Thoracic aorta (tissue), 2 donors: ENCODE measurements at regions not wholly inside any gene's neighbourhood (a gene's known extent, or its start where the extent isn't known, plus 50 kb on each side); places are given as distances from the start of the nearest gene placed in this dataset.

Experiments
- ATAC-seq: fragments of 150-250 bp; one replicate; pipeline ENCODE4 v1.8.0; 2017; ENCODE audit warnings: low read depth; ENCODE audit not compliant: insufficient number of reproducible peaks, low FRiP score
- DNase-seq: peaks from one replicate; pipeline ENCODE4 v3.0.0-alpha.2; 2020; ENCODE audit warnings: low spot score
- H3K27ac ChIP-seq, 2 donors: fragments of 200-600 bp; sonication (generic); 1 replicate in 1 of 2; 2 replicates in 1 of 2; pipeline ENCODE4 v1.5.1; 2016; ENCODE audit warnings: mild to moderate bottlenecking in 2 of 2, moderate library complexity in 2 of 2
- H3K27me3 ChIP-seq: fragments of 200-600 bp; sonication (generic); replicated peaks from 2 replicates; pipeline ENCODE4 v1.6.0; 2016; ENCODE audit warnings: mild to moderate bottlenecking; ENCODE audit not compliant: insufficient read depth
- H3K36me3 ChIP-seq: fragments of 200-600 bp; sonication (generic); one replicate; pipeline ENCODE4 v1.5.1; 2016
- H3K4me1 ChIP-seq, 2 donors: fragments of 200-600 bp; sonication (generic); 1 replicate in 1 of 2; 2 replicates in 1 of 2; pipeline versions ENCODE4 v1.5.1 to v1.6.0; 2016; ENCODE audit warnings: low read depth in 2 of 2, mild to moderate bottlenecking in 1 of 2; ENCODE audit not compliant: control insufficient read depth in 1 of 2
- H3K4me3 ChIP-seq: fragments of 200-600 bp; sonication (generic); 2 replicates; pipeline ENCODE4 v1.5.1; 2016; ENCODE audit warnings: mild to moderate bottlenecking
- H3K9me3 ChIP-seq: fragments of 200-600 bp; sonication (generic); 2 replicates; pipeline ENCODE4 v1.5.1; 2016
- TF ChIP-seq, protein P1 (sequence below): fragments of 200-600 bp; sonication (generic); IDR thresholded peaks from one replicate; pipeline ENCODE4 v1.5.1; 2019; ENCODE audit warnings: antibody characterized with exemption

- H3K36me3 ChIP-seq = no peaks in the 10 kb centered on the region
- no peak overlapping the region for H3K27ac ChIP-seq
- no peaks in the 10 kb centered on the region for H3K9me3 ChIP-seq
- TF ChIP-seq, protein P1, sequence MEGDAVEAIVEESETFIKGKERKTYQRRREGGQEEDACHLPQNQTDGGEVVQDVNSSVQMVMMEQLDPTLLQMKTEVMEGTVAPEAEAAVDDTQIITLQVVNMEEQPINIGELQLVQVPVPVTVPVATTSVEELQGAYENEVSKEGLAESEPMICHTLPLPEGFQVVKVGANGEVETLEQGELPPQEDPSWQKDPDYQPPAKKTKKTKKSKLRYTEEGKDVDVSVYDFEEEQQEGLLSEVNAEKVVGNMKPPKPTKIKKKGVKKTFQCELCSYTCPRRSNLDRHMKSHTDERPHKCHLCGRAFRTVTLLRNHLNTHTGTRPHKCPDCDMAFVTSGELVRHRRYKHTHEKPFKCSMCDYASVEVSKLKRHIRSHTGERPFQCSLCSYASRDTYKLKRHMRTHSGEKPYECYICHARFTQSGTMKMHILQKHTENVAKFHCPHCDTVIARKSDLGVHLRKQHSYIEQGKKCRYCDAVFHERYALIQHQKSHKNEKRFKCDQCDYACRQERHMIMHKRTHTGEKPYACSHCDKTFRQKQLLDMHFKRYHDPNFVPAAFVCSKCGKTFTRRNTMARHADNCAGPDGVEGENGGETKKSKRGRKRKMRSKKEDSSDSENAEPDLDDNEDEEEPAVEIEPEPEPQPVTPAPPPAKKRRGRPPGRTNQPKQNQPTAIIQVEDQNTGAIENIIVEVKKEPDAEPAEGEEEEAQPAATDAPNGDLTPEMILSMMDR = no peak
- H3K27me3 ChIP-seq = no peaks in the 10 kb centered on the region
- no peak overlapping the region for H3K4me3 ChIP-seq
- no peaks in the 10 kb centered on the region for H3K4me1 ChIP-seq
- DNase-seq (no peak), ATAC-seq (no peak)
Observed at GRCh38 chr6:126923807-126924206, 194.7 kb upstream of the RSPO3 start.

GRCh38 chr6:126926926-126927325 is 191.5 kb upstream of the RSPO3 start:
- no peaks in the 10 kb centered on the region for H3K9me3 ChIP-seq
- H3K36me3 ChIP-seq = no peaks in the 10 kb centered on the region
- H3K4me3 ChIP-seq = no peak overlapping the region
- DNase-seq = no peak
- ATAC-seq = no peak
- no peaks in the 10 kb centered on the region for H3K4me1 ChIP-seq
- no peaks in the 10 kb centered on the region for H3K27me3 ChIP-seq
- H3K27ac ChIP-seq = no peak overlapping the region
- TF ChIP-seq, protein P1 = no peak

DNA sequence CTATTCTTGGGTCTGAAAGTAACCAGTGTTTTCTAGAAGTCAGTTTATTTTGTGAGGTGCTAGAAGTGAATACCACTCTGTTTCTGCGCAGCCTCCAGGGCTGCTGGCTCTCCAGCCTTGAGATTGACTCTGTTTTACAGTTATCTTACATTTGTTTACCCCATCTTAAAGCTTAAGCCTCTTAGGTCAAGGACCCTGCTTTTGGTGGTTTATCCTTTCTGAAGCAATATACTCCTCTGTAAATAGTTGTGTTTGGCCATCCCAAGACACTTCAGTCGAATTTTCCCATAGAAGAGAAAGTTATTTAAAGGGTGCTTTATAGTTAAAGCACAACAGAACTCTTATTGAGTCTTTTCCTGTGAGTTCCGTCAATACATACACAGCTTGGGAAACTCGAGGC is 190.6 kb upstream of the RSPO3 start:
- Histone ChIP-seq H3K27me3 (no peaks in the 10 kb centered on the region), H3K4me3 (no peak overlapping the region), H3K4me1 (no peaks in the 10 kb centered on the region), H3K27ac (no peak overlapping the region), H3K9me3 (no peaks in the 10 kb centered on the region), H3K36me3 (no peaks in the 10 kb centered on the region)
- TF ChIP-seq, protein P1 = no peak
- ATAC-seq (no peak), DNase-seq (no peak)

- TF ChIP-seq, protein P1 = no peak
- Histone ChIP-seq H3K4me3 (no peak overlapping the region), H3K27me3 (no peaks in the 10 kb centered on the region), H3K36me3 (no peaks in the 10 kb centered on the region), H3K9me3 (no peaks in the 10 kb centered on the region), H3K27ac (no peak overlapping the region), H3K4me1 (no peaks in the 10 kb centered on the region)
- ATAC-seq = no peak
- DNase-seq = no peak
Observed at GRCh38 chr6:126937426-126937825, 181.0 kb upstream of the RSPO3 start.

DNA sequence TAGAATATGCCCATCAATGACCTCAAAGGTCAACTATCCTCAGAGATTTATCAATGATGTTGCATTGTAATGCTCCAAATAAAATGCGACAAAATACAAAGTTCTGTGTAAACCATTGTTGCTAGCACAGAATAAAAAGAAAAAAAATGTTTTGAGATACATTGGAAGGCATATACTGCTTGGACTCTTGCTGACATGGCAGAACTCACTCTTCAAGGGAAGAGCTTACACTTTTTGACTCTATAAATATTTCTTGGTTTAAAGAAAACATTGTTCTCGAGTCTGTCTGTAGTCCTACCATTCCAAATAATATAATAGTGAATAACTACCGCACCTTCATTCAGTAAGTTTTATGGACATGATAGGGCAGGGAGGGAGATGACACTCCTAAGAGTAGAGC is 178.7 kb upstream of the RSPO3 start:
- no peaks in the 10 kb centered on the region for H3K36me3 ChIP-seq
- TF ChIP-seq, protein P1 = no peak
- no peaks in the 10 kb centered on the region for H3K27me3 ChIP-seq
- H3K27ac ChIP-seq = no peak overlapping the region
- no peak overlapping the region for H3K4me3 ChIP-seq
- no peaks in the 10 kb centered on the region for H3K4me1 ChIP-seq
- DNase-seq (no peak), ATAC-seq (no peak)
- H3K9me3 ChIP-seq = no peaks in the 10 kb centered on the region
